NB4 (cell line): ENCODE measurements at regions not wholly inside any gene's neighbourhood (a gene's known extent, or its start where the extent isn't known, plus 50 kb on each side); places are given as distances from the start of the nearest gene placed in this dataset.

Source experiments
- POLR2A ChIP-seq: IDR thresholded peaks from 2 replicates; pipeline ENCODE4 v1.6.1; 2011; ENCODE audit warnings: mild to moderate bottlenecking; ENCODE audit not compliant: insufficient read length; ENCODE audit errors: extremely low read depth
- TF ChIP-seq, protein P1 (sequence below): IDR thresholded peaks from one replicate; pipeline ENCODE4 v1.5.1; 2012; ENCODE audit warnings: low read depth, low read length

DNA sequence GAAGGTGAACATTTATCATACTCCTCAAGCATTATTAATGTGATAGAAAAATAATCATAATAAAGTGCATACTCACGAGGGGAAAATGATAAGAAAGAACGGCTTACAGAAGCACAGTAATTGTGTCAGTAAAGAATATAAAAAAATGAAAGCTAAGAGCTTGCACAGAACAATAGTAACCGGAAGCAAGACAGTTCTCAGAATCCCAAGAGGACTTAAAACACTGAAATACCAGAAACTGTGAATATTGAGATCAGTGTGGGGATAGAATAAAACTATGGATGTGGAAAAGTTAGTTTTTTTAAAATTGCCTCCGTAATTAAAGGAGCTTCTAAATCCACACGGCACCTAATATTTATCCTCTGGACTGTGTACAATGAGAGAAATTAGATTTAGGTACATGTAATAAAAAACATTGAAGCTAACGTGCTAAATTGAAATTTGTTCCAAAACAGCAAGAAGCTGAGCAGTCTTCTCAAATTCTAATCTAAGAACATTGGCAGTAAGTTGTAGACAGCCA is 482.7 kb downstream of the SLITRK6 start:
- TF ChIP-seq, protein P1, sequence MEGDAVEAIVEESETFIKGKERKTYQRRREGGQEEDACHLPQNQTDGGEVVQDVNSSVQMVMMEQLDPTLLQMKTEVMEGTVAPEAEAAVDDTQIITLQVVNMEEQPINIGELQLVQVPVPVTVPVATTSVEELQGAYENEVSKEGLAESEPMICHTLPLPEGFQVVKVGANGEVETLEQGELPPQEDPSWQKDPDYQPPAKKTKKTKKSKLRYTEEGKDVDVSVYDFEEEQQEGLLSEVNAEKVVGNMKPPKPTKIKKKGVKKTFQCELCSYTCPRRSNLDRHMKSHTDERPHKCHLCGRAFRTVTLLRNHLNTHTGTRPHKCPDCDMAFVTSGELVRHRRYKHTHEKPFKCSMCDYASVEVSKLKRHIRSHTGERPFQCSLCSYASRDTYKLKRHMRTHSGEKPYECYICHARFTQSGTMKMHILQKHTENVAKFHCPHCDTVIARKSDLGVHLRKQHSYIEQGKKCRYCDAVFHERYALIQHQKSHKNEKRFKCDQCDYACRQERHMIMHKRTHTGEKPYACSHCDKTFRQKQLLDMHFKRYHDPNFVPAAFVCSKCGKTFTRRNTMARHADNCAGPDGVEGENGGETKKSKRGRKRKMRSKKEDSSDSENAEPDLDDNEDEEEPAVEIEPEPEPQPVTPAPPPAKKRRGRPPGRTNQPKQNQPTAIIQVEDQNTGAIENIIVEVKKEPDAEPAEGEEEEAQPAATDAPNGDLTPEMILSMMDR, result no peak
- no peak for TF ChIP-seq POLR2A
